NCI-H1048 (cell line): ENCODE measurements at regions not wholly inside any gene's neighbourhood (a gene's known extent, or its start where the extent isn't known, plus 50 kb on each side); places are given as distances from the start of the nearest gene placed in this dataset.

Source experiments
- DNase-seq: peaks from one replicate; lab custom pipeline; 2025; lab: John Stamatoyannopoulos, UW

DNA sequence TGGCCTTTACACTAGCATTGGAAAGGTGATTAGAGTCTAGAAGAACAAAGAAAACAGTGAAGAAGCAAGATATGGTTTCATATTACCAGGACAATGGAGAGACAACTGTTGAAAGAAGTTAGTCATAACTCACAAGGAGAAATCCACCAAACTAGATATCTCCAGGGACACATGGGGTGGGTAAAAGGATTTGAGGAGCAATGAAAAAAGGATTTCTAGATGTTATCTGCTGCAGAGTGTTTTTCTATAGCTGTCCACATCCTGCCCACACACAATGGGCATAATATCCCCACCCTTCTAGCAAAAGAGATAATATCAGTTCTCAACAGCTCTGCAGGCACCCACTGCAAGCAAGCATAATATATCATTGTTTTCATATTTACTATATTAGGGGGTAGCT, 303.1 kb downstream of the HAO1 start:
- DNase-seq, result no peak

DNA sequence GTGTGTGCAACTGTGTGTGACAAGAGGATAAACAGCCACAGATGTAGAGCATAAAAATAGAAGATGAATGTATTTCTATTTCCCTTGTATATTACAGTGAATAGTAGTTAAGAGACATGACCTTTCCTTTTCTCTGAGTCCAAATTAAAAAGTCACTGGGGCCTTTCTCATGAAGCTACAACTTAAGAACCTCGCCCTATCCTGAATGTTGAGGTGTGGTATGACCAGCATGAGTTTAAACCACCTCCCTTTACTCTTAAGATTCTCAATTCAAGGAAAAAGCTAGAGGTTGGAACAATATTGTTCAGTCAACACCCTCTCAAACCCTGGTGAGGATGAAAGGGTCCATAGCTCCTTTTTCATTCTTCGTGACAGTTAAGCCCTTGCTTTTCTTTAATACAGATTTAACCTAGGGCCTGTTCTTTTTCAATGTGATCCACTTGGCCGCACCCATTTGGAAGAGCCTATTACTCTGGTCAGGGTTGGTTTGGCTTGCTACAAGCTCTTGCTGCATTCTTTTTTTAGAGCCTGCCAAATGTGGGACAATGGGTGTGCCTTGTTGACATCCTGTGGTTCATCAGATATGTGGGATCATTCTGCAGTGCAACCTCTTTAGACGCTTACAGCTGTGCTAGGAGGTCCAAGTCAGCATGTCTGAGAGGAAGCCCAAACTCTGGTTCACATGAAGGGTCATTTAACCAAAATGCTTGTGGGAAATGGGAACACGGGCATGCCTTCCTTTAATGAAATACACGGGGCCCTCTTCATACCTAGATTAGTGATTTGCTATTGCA, 290.0 kb downstream of the HAO1 start:
- DNase-seq, result no peak

DNA sequence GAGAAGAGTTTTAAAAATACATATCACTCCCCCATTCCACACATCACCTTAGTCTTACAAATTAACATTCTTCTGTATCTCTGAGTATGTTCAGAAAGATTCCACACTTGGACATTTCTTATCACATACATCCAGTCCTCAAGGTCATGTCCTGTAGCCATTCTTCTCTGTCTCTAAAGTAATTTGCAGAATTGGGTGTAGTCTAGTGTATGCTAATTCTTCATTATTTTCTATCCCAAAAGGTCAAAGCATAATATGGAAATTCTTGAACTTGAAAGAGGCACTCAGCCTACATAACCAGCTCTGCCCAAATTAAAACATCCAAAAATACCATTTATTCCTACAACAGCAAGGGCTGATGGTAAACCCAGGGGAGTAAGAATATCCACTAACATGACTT, 286.0 kb downstream of the HAO1 start:
- no peak for DNase-seq

DNA sequence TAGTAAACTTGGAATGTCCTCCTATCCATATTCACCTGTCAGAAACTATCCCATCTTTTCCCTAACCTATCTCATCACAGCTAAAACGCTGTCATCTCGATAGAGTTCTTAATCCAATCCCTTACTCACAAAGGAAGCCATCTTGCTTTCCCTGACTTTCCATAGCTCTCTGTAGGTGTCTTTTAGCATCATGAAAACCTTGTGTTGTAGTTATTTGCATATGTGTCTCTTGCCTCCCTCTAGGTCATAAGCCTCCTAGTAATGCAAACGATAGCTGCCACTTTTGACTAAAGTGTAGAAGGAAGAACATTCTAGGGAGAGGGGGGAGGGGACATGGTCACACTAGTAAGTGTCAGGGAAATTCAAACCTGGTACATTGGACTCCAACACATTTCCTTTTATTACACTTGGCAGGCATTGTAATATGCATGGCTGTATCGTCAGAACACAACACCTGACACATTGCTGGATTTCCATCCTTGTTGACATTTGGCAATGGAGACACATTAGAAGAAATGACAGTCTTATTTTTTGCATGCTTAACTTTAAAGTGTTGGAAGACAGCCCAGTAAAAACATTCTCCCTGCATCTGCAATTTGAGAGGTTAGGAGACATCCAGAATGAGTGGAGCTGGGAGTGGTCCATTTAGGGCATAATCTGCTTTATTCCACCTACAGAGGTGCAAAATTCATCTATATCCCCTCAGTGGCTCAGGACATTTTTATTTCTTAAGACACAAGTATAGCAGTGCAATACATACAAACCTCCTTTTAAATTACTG, 283.4 kb downstream of the HAO1 start:
- DNase-seq, result no peak

DNA sequence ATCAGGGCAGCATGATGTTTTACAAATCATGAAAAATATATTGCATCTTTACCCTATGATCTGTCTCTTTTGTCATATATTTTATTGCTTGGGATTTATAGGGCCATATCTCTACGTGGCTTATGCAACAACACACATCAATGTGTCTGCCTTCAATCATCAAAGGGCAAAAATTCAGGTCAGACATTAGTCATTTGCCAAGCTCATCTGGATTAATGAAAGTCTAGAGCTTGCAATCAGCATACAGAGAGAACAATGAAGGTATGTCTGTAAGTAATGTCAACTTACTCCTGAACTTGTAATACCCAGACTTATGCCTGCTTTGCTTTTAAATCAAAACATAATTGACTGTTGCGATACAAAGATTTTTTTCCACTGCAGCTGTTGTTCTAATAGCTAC, 282.7 kb downstream of the HAO1 start:
- no peak for DNase-seq

DNA sequence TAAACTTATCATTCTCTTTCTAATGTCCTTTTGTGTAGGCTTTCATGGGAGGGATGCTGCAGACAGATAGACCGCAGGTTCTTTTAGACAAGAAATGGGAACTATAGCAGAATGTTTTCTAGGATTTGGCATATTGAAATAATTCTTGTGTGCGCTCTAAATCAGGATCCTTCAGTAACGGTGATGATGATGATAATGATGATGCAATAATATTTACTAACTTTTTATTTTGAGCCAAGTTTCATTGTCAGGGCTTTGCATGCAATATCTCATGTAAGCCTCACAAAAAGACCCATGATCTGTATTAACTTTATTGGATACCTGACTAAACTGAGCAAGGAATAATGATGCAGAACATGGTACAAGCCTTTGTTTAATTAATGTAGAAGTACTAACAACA, 280.1 kb downstream of the HAO1 start:
- no peak for DNase-seq

DNA sequence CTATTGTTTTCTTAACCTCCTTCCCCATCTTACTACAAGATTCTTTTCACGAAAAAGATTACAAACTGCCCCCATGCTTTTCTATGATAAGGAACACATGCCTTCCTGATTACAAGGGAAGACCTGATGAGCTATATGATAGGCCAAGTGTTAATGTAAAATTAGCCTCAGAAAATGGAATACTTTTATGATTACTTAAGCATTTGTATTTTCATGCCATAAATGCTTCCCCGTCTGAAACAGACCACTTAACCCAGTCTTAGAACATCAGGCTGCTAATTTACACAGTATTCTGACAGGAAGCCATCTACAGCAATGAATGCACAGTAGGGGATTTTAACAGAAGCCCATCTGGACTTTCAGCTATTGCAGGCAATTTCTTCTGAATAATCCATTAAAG, 274.9 kb downstream of the HAO1 start:
- no peak for DNase-seq

DNA sequence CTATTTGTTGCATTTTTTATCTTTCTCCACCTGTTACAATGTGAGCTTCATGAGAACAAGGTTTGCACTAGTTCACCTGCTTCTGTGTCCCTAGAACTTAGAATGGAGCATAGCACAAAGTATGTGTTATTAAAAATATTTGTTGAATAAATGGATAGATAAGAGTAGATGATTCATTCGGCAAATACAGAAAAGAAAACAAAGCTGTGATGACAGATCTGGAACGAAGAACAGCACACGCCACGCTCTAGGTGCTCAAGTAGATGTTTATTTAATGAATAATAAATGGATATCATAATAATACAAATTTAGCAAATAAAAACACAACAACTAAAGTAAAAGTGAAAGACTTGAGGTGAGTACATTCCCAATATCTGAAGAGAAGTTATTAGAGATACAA, 273.1 kb downstream of the HAO1 start:
- no peak for DNase-seq

DNA sequence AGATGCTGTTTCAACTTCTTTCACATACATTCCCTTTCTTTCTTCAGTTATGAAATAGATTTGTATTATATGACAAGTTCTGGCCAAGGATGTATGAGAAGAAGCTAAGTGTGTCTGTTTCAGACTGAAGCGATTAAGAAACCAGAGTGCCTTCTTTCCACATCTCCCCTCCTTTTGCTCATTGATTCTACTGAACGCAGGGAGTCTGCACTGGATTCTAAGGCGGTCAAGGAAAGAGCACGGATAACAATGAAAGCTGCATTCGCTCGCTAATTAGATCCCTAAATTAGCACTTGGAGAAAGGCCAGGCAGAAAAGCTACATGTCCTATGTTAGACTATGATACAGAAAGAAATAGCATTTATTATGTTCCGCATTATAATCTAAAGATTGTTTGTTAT, 267.7 kb downstream of the HAO1 start:
- no peak for DNase-seq

DNA sequence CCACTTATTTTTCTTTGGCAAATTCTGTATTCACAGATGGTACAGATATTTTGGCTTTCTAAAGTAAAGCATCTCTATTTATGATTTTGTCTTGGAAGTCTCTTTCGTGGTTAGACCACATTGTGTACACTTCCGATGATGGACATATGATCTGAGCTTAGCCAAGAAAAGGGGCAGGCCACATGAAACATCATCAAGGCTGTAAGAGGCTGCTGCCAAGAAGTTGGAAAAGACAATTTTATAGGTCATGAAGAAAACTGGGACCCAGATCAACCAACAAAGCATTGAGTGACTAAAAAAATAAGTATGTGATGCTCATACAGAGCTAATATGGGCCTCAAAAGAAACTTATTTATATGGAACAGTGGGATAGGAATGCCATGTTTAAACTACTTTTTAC, 266.4 kb downstream of the HAO1 start:
- no peak for DNase-seq

DNA sequence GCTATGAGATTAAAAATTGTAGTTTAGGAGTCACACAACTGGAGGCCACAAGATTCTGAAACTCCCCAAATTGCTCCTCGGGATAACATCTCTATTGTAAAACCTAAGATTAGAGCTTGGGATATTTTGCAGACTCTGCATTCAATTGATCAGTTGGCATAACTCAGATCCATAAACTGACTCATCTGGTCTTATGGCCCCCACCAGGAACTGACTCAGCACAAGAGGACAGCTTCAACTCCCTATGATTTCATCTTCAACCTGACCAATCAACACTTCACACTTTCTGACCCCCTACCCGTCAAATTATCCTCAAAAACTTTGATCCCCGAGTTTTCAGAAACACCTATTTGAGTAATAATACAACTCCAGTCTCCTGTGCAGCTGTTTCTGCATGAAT, 257.3 kb downstream of the HAO1 start:
- no peak for DNase-seq

DNA sequence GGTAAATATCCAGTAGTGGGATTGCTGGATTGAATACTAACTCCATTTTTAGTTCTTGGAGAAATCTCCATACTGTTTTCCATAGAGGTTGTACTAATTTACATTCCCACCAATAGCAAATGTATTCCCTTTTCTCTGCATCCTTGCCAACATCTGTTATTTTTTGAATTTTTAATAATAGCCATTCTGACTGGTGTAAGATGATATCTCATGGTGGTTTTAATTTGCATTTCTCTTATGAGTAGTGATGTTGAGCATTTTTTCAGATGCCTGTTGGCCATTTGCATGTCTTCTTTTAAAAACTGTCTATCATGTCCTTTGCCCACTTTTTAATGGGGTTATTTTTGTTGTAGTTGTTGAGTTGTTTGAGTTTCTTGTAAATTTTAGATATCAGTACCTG, 253.2 kb downstream of the HAO1 start:
- no peak for DNase-seq

DNA sequence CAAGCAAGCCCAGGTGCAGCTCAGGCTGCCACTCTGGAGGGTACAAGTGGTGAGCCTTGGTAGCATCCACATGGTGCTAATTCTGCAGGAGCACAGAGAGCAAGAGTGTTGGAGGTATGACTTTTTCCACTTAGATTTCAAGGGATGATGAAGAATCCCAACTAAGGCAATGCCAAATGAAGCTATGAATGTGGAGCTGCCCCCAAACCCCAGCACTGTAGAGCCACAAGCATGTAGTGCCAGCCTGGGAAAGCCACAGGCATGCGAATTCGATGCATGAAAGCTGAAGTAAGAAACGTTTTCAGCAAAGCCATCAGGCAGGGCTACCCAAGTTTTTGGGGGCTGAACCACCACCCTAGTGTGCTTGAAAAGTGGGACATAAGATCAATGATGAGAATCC, 251.1 kb downstream of the HAO1 start:
- no peak for DNase-seq

DNA sequence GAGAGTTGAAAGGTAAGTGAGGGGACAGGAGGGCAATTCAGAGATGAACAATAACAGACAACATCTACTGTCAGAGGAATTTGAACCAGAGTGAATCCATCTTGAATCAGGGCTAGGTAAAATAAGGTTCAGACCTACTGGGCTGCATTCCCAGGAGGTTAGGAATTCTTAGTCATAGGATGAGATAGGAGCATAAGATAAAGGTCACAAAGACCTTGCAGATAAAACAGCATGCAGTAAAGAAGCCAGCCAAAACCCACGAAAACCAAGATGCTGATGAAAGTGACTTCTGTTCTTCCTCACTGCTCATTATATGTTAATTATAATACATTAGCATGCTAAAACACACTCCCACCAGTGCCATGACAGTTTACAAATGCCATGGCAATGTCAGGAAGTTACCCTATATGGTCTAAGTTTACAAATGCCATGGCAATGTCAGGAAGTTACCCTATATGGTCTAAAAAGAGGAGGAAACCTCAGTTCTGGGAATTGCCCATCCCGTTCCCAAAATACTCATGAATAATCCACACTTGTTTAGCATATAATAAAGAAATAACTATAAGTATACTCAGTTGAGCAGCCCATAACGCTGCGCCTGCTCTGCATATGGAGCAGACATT, 248.5 kb downstream of the HAO1 start:
- no peak for DNase-seq

DNA sequence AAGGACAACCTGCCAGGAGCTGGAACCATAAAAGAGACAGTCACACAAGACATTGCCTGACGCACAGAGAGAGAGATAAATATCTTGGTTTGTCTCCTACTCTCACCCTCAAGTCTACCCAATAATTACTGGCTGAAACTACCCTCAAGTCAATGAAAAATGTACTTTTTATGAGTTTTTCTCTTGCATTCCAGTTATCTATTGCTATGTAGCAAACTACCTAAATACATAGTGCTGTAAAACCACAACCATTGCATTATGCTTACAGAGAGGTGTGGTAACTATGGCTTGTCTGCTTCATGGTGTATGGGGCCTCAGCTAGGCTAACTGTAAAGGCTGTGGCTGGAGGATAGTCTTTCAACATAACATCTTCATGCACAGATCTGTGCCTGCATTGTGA, 247.8 kb downstream of the HAO1 start:
- no peak for DNase-seq

DNA sequence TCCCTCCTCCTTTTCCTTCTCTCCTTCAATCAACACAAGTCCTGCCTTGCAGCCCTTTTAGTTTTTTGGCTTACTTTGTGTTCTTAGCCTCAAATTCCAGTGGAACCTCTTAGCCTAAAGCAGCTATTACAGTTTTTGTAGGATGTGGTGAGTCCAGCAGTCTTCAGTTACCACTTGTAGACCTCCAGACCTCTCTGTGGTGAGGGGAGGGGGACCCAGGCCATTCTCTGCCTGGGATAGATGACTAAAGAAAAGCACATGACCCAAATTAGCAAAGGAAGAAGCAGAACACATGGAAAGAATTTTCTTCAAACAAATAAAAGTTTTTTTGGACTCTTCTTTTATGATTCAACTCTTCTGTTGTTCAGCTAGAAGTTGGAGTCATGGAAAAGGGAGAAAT, 246.5 kb downstream of the HAO1 start:
- DNase-seq, result no peak

DNA sequence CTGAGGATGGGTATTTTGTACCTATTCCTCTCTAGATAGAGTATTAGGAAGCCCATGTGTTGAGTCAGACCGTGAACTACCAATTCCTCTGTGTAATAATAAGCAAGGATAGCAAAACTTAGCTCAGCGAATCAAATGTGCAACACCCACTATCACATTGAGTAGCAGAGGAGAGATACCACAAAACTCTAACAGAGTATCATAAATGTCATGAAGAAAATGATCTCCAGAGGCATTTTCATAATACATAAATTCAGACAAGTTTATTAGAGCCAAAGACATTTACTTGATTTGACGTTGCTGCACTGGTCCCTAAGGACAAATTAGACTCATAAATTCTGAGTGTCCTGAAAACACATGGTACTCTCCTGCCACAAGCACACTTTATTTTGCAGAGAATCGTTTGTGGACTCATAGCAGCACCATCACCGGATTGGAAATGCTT, 245.2 kb downstream of the HAO1 start:
- DNase-seq, result no peak

DNA sequence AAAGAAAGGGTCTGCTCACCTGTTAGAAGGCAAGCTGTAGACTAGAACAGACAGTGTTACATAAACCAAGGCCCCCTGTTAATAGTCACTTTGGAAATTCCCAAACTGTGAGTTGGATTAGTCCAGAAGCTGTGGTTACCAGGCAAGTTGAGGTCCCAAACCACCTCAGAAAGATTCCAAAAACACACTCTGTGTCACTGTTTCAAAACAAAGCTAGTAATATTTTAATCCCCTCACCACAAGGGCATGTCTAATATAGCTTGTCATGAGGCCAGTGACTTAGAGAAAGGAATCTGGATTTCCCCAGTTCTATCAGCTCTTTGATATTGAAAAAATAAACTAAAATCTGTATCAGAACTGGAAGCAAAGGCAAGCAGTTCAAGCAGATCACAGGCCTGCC, 244.6 kb downstream of the HAO1 start:
- DNase-seq, result no peak

DNA sequence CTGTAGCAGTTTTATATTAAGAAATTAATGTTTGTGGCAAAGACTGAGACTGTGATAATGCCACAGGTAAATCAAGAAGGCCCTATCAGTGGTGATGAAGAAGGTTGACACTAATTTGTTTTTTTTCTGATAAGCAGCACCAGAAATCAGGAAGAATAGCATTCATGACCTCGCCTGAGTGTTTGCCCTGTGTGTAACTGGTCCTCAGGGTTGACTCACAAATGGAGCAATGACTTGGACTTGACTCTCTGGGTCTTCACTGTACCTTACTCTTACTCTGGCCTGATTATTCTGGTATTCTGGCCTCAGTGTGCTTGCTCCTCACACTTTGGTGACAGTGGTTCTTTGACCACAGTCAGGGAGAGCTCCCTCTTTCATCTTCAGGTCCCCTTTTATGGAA, 243.9 kb downstream of the HAO1 start:
- DNase-seq, result no peak

DNA sequence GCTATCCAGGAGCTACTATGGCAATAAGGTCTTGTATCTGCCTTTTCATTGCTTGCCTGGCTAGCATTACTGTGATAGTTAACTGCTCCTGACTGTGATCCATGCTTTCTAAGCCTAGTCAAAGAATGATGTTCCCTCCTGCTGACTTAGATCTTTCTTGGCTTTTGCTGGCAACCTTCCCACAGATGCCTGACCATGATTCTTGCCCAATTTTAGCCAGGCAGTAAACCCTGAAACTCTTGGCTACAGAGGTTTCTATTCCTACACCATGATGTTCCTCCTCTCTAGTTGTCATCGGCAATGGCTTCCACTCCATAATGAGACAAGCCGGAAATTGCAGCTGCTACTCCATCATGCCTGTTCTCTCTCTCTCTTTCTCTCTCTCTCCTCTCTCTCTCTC, 238.1 kb downstream of the HAO1 start:
- DNase-seq, result no peak

DNA sequence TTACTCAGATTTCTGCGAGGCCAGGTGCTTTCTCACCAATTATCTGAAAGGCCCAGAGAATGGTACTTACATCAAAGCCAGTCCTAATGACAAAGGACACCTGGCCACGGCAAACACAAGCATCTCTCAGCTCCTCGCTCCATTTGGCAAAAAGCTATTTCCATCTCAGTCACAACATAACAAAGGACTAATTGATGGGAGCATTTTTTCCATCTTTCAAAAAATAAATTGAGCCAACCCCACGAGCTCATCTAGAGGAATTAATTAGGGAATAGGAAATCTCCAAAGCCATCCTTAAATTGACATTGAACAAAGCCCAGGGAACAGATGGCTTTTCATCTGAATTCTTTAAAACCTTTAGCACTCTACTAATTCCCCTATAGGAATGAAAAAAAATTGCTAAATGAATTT, 236.7 kb downstream of the HAO1 start:
- no peak for DNase-seq

DNA sequence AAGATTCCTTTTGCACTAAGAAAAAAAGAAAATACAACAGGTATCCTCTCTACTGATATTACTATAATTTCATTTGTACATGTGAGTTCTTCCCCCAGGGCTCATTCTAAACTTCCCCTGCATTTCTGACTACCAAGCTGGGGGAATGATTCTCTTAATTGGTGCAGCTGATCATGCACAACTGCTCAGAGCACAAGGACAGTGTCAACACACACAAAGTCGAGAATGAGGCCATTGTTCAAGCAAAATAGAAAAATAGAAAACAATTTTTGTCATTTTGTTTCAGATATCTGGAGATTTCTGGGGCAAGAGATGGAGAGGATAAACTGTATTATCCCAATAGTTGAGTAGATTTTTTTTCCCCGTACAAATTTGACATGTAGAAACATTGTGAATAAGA, 236.3 kb downstream of the HAO1 start:
- no peak for DNase-seq

DNA sequence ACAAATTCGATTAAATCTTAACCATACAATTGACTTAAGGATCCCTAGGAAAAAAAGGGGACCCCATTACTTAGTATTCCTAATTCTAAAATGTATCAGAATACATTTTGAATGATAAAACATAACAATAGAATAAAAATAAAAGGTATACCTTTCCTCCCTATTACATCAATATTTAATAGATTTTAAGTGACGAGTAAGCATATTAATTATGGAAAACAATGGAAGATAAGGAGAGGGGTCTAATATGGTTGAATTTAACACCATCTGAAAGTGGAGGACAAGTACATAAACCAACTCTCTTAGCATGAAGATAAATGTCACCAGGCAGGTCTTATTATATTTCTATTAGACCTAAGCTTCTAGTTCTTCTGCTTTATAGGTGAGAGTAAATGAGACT, 232.1 kb downstream of the HAO1 start:
- DNase-seq, result no peak
